ENCODE measurements at regions not wholly inside any gene's neighbourhood (a gene's known extent, or its start where the extent isn't known, plus 50 kb on each side); places are given as distances from the start of the nearest gene placed in this dataset.

GRCh38 chr3:107236655-107237337 is 140.4 kb upstream of the CCDC54 start:
- DNase-seq: no peak

GRCh38 chr3:107238787-107239186 is 138.5 kb upstream of the CCDC54 start:
- no peak for DNase-seq

- no peak for DNase-seq
These were observed 137.5 kb upstream of the CCDC54 start for GRCh38 chr3:107239703-107240102.

DNA sequence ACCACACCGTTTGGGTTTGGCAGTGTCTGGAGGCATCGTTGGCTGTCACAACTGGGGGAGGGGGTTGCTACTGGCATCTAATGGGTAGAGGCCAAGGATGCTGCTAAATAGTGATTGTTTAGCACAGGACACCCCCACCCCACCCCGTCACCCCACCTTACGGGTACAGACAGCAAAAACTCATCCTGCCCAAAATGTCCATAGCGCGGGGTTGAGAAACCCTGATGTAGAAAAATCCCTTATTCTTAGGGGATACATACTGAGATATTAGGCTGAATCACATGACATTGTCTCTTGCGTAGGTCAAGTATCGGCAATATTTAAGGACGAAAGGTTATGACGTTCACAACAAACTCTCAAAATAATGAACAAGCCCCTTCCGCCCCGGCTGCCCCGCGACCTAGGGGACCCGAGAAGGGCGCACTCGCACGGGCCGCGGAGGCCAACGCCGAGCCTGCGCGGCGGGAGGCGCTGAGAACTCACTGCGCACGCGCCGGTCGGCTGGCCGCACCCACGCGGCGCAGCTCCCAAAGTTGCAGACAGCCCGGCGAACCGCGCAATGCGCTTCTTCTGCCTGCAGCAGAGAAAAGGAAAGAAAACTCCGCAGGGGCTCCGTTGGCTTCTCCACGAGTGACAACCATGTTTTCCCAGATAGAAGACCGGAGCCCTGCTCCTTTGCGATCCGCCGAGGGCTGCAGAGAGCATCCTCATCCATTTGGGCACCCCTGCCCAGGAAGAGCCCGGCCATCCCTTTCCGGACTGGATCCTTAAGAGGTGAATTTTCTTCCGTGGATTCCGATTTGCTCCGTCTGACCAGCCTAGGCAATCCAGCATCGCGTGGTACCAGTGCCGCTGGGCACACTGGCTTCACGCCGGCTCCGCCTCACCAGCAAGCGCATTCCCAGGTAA is 136.8 kb upstream of the CCDC54 start:
- DNase-seq: peak; percentile 78

DNA sequence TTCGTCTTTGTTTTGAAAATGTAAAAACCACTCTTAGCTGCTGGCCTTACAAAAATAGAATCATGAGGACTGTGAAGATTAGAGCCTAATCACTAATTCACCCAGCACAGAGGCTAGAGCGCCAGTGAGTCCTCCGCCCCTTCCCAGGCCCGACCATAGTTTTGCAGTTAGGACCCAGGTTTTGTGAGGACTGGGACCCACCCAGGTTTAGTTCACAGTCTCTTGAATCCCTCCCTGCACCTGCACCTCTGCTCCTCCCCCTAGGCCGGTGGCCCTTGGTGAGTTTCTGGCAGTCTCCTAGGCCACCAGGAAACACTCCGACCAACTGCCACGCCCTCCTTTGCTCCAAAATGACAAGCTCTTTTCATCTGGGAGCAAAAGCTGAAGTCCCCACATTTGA is 136.0 kb upstream of the CCDC54 start:
- peak; percentile 15 for DNase-seq

- no peak for DNase-seq
These were observed 134.7 kb upstream of the CCDC54 start for GRCh38 chr3:107242579-107242978.

DNA sequence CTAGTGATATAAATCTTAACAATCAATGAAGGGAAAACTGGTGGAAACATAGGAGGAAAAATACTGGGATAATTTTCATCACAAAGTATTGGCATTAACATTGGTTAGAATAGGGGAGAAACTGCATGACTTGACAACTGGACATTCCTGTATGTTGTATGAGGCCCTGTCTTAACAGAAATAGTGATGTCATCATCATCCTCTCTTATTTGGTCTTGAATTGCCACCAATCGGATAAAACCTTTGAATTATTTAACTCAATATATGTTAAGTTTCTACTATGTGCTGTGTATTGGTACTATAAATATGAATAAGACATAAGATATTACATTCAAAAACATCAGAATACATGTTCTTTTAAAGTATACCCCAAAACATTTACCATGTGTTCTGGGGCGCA is 130.1 kb upstream of the CCDC54 start:
- no peak for DNase-seq

GRCh38 chr3:107249132-107249531 is 128.1 kb upstream of the CCDC54 start:
- DNase-seq: no peak

- no peak for DNase-seq
These were observed 127.0 kb upstream of the CCDC54 start for GRCh38 chr3:107250221-107250620.

DNA sequence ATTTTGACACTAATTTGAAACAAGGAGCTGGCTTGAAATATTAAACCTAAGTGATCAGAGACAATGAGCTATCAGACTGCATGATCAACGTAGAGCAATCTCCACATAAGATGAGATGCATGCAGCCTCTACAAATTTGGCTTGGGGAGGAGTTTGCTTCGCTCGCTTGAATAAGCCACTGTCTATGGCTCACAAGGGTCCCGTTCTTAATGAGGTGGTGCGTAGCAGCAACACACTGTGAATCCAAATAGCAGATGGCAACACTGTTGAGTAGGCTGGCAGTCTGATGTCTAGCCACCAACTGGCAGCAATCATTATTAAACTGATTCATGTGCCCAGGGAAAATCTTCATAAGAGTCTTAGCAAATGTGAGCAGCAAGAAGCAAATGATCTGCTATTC is 125.4 kb upstream of the CCDC54 start:
- DNase-seq: no peak

- no peak for DNase-seq
These were observed 120.3 kb upstream of the CCDC54 start for GRCh38 chr3:107256963-107257362.

GRCh38 chr3:107258300-107258699 is 118.9 kb upstream of the CCDC54 start:
- no peak for DNase-seq

DNA sequence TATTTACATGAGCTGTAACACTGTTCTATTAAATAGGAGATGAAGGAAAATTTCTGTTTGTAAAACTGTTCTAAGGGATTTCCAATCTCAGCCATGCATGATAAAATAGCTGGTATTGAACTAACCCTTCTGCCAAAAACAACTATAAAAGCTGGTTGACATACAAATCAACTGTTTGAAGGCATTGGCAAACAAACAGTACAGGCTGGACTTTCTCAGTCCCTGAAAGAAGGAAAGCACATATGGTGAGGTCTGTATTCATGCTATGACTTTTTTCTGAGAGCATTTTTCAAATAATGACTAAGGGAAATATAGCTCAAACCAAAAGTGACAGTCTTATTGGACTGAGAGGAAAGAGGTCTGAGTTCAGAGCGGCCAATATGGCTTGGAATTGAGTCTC is 117.0 kb upstream of the CCDC54 start:
- DNase-seq: no peak

DNA sequence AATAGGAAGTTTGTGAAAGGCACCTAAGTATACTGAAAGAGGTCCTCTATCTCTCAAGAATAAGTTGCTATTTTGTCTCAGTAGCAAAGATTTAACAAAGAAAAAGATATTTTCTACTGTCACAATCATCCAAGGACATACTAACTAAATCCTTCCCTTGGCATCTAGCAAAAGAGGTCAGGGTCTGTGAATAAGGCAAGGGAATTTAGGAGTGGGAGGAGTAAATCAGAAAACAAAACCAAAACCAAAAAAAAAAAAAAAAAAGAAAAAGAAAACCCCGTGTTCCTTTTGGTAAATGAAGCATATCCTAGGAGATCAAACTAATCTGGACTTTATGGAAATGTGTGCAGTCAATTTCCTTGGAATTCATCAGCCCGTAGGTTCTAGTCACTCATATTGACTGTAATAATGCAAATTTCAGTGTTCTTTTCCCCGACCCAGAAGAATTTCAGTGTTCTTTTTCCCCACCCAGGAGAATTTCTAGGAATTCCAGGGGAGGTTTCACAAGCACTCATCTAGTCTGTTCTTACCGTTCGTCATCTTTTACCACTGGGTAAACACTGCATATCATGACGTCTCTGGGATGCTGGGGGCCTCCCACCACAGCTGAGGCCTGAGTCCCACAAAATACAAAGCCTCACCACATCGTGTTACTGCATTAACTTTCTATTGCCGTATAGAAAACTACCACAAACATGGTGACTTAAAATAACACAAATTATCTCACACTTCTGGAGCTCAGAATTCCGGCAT is 113.8 kb upstream of the CCDC54 start:
- DNase-seq: no peak

DNA sequence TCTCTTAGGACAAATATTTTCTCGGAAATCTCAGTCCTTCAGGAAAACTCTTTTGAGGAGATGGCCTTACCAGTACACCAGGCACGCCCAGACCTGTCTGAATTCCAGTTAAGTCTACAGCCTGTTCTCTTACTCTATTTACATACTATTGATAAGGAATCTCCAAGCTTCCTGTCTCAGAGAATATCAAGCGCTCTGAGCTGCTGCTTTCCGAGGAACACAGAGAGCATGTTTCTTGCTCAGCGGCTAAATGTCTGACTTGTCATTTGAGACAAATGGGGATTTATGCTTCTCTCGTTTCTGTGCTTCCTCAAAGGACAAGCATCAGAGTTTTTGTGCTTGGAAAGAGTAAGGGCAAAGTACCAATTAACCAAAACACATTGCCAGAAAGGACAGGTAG is 112.4 kb upstream of the CCDC54 start:
- DNase-seq: no peak

DNA sequence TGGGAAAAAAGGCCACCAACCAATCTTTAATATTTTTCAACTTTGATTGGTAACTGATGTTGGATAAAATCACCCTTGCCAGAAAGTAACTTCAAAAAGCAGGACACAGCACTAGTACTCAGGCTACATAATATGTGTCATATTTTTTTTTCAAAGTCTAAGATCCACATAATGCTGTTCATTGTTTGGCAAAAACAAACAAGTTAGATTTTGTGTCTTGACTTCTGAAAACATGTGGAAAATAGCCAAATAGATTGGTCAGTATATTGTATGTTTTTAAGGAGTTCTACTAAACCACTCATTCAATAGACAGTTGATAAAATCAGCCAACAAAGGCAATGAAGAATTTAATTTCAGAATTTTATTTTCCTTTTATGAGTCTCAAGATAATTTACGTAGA is 111.7 kb upstream of the CCDC54 start:
- no peak for DNase-seq

GRCh38 chr3:107268469-107268868 is 108.8 kb upstream of the CCDC54 start:
- no peak for DNase-seq

DNA sequence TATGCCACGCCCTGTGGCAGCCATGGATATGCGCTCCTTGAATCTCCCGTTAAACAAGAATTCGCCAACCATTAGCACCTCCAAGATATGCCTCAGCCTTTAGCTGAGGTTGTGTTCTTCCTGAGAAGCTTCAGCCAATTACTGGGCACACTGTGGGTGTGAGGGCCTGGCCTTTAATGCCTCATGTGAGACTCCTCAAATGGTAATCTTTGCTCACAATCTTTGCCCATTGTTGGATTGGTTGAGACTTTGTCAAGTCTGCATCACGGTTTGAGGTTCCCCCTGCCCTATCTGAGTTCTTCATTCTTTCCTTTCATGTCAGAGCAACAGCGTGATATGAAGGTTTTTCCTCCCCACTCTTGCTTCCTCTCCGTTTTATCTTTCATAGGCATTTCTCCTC is 108.1 kb upstream of the CCDC54 start:
- DNase-seq: no peak

- peak; percentile 63 for DNase-seq
These were observed 105.4 kb upstream of the CCDC54 start for GRCh38 chr3:107271787-107272387.

DNA sequence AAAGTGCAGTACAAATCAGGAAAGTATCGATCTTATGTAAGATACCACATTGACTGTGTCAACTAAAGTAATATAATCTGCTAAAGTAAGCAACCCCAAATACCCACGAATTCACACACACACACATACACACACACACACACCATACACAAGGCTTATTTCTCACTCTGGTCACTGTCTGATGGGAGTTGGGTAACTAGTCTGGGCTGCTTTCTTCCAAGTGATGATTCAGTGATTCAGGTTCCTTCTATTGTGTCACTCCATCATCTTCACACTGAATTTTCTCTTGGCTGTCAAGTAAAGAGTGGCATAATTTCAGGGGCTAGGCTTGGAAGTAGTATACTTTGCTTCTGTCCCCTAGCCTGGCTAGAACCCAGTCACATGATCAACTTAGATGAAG is 104.8 kb upstream of the CCDC54 start:
- DNase-seq: no peak

DNA sequence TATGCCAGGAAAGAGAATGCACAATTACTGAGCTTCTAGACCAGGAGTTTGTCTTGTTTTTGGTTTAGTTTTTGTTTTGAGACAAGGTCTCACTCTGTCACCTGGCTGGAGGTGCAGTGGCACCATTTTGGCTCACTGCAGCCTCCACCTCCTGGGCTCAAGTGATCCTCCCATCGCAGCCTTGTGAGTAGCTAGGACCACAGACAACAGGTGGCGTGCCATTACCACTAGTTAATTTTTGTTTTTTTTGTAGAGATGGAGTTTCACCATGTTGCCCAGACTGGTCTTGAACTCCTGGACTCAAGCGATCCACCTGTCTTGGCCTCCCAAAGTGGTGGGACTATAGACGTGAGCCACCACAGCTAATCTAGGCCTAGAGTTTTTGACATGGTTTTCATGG is 104.4 kb upstream of the CCDC54 start:
- no peak for DNase-seq

DNA sequence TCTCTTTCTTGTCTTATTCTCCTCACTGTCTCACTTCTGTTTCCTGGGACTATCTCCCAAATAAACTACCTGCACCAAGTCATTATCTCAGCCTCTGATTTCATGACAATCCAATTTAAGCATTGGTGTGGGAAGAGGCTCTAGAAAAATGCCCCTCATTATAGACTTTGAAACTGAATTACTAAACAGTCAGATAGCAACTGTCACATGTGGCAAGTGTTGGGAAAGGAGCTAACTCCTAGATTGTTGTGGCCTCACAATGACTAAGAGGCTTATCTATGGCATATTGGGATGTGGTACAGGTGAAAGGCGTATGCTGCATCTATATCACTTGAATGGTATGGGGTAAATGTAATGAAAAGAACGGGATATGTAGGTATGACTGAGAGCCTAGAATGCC is 103.5 kb upstream of the CCDC54 start:
- DNase-seq: no peak

GRCh38 chr3:107275511-107275910 is 101.7 kb upstream of the CCDC54 start:
- no peak for DNase-seq
